Testis (tissue), 2 donors: ENCODE measurements at regions not wholly inside any gene's neighbourhood (a gene's known extent, or its start where the extent isn't known, plus 50 kb on each side); places are given as distances from the start of the nearest gene placed in this dataset.
"Not testable (repeated sequence)": the region's sequence is repeated elsewhere in the genome, so short reads cannot be mapped to it uniquely, and the experiment has no call there.

Experiments used
- DNase-seq: peaks from one replicate; pipeline ENCODE4 v3.0.0-alpha.2; 2019
- H3K27ac ChIP-seq, 2 donors: fragments of 200-600 bp; sonication (generic); one replicate each; pipeline ENCODE4 v1.5.1; 2019
- H3K27me3 ChIP-seq: fragments of 200-600 bp; sonication (generic); one replicate; pipeline ENCODE4 v1.5.1; 2019
- H3K36me3 ChIP-seq: fragments of 200-600 bp; sonication (generic); one replicate; pipeline ENCODE4 v1.5.1; 2017; ENCODE audit warnings: low read depth; ENCODE audit errors: missing control alignments
- H3K4me1 ChIP-seq: fragments of 200-600 bp; sonication (generic); one replicate; pipeline ENCODE4 v1.5.1; 2019
- H3K4me3 ChIP-seq, 2 donors: fragments of 200-600 bp; sonication (generic); one replicate each; pipeline ENCODE4 v1.5.1; 2017 to 2019
- H3K9me3 ChIP-seq: fragments of 200-600 bp; sonication (generic); one replicate; pipeline ENCODE4 v1.5.1; 2017
- CTCF ChIP-seq, 3 experiments: fragments of 450-650 bp in 2 of 3; fragments of 200-600 bp in 1 of 3; sonication (generic) in 1 of 3; IDR thresholded peaks; one replicate each; pipeline ENCODE4 v1.5.1; 2016 to 2019; ENCODE audit warnings: antibody characterized with exemption in 3 of 3, mild to moderate bottlenecking in 2 of 3, moderate library complexity in 1 of 3
- POLR2A ChIP-seq: fragments of 450-650 bp; IDR thresholded peaks from one replicate; pipeline ENCODE4 v1.6.1; 2017; ENCODE audit warnings: antibody characterized with exemption, mild to moderate bottlenecking, moderate library complexity
- WGBS, 2 donors: methylation state at CpG; one replicate each; pipeline ENCODE4 v1.1.5; 2018; 5-methylcytosine and 5-hydroxymethylcytosine counted together
- intact Hi-C: fragments of 100-400 bp; cut with DNase I; formaldehyde crosslinking; loops from one replicate; pipeline ENCODE4 v1.15.1; 2023; ENCODE audit warnings: low total_unique reads

DNA sequence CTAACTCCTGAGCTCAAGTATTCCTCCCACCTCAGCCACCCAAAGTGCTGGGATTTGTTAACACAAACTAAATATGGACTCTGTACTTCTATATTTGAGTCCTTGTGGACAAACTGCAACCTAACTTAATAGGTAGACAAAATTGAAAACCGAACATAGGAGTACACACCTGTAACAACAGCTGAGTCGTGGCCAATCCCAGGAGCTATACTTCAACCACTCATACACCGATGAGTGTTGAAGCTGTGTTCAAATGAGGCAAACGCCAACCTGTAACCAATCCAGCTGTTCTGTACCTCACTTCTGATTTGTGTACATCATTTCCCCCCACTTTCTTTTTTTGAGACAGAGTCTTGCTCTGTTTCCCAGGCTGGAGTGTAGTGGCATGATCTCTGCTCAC, 471.5 kb upstream of the C16orf82 start:
- whole genome bisulfite sequencing, 2 donors: 88 to 94% methylated on average over 4 of the region's 4 CpGs
- H3K9me3 ChIP-seq: no peaks in the 10 kb centered on the region
- no peak overlapping the region for H3K27ac ChIP-seq
- H3K27me3 ChIP-seq: no peaks in the 10 kb centered on the region
- intact Hi-C loops: no loop called here
- no peak for DNase-seq
- H3K36me3 ChIP-seq: no peaks in the 10 kb centered on the region
- H3K4me3 ChIP-seq: no peak overlapping the region
- no peaks in the 10 kb centered on the region for H3K4me1 ChIP-seq
- TF ChIP-seq CTCF (IDR thresholded peaks at IDR 0.05): no peak
- TF ChIP-seq POLR2A: no peak

DNA sequence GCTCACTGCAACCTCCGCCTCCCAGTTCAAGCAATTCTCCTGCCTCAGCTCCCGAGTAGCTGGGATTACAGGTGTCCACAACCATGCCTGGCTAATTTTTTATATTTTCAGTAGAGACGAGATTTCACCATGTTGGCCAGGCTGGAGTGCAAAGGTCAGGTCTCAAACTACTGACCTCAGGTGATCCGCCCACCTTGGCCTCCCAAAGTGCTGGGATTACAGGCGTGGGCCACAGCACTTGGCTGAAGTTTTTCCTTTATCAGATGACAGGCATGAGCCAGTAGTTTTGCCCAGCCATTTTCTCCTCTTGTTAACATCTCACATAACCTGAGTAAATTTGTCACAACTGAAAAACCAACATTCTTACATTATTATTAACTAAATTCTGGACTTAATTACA, 470.7 kb upstream of the C16orf82 start:
- H3K36me3 ChIP-seq, DNase-seq, H3K4me3 ChIP-seq, H3K27me3 ChIP-seq, intact Hi-C loops, H3K4me1 ChIP-seq, H3K9me3 ChIP-seq, H3K27ac ChIP-seq: not testable (repeated sequence)
- 65 to 79% methylated on average over 5 of the region's 5 CpGs for WGBS, 2 donors

- 86 to 89% methylated on average over 5 of the region's 5 CpGs for WGBS, 2 donors
- Histone ChIP-seq H3K36me3 (no peaks in the 10 kb centered on the region), H3K27ac (no peak overlapping the region), H3K4me3 (no peak overlapping the region), H3K27me3 (no peaks in the 10 kb centered on the region), H3K4me1 (no peaks in the 10 kb centered on the region), H3K9me3 (no peaks in the 10 kb centered on the region)
- intact Hi-C loops: no loop called here
- DNase-seq: no peak
- no peak for TF ChIP-seq CTCF (IDR thresholded peaks at IDR 0.05)
- no peak for TF ChIP-seq POLR2A
Observed at GRCh38 chr16:26598061-26598460, 468.7 kb upstream of the C16orf82 start.

DNA sequence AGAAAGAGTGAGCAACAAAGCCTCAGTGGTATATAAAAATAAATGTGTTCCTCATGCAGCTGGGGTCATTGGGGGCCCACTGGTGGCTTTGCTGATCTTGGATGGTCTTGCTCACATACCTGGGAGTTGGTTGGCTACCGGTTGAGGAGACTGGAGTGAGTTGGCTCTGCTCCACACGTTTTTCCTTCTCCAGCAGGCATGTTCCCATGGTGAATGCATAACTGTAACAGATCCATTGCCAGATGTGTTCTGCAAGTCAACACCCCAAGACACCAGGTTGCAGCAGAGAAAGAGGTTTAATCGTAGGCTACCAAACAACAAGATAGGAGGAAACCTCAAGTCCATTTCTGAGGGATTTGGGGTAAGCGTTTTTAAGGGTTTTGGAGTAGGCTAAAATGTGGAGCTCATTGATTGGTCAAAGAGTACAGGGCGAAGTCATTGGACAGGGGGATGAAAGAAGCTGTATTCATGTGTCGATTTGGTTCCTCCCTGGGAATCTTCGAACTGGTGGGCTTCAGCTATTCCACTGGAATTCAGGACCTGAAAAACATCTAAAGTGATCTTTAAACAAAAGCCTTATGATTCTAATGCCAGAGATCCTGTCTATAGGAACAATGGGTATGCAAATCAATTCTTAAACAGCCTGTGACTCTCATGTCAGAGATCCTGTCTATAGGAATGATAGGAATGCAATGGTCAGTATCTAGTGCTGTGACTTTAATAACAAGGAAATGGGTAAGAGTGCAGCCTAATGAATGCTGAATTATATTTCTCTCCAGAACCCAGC, 467.5 kb upstream of the C16orf82 start:
- intact Hi-C loops: no loop called here
- WGBS, 2 donors: 71 to 79% methylated on average over 7 of the region's 7 CpGs
- no peak overlapping the region for H3K4me3 ChIP-seq
- no peak overlapping the region for H3K27ac ChIP-seq
- H3K36me3 ChIP-seq: no peaks in the 10 kb centered on the region
- H3K9me3 ChIP-seq: no peaks in the 10 kb centered on the region
- no peaks in the 10 kb centered on the region for H3K27me3 ChIP-seq
- TF ChIP-seq POLR2A (no peak), CTCF (IDR thresholded peaks at IDR 0.05) (no peak)
- DNase-seq: no peak
- H3K4me1 ChIP-seq: no peaks in the 10 kb centered on the region

DNA sequence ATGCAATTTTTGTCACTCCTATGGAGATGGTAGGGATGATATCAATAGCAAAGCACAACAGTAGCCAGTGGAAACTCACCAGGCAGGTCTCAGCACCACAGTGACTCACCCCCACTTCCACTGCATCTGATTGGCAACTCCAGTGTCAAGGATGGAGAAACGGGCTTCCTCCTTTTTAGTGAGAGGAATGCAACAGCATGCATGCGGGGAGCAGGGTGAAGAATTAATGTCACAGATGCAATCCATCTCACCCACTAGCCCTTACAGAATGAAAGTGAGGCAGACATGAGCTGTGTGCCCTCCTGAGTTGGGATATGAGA, 467.0 kb upstream of the C16orf82 start:
- H3K27me3 ChIP-seq: no peaks in the 10 kb centered on the region
- intact Hi-C loops: no loop called here

More for the DNA sequence above, 467.0 kb upstream of the C16orf82 start:
- no peaks in the 10 kb centered on the region for H3K9me3 ChIP-seq
- H3K4me1 ChIP-seq: no peaks in the 10 kb centered on the region
- TF ChIP-seq POLR2A (no peak), CTCF (IDR thresholded peaks at IDR 0.05) (no peak)
- WGBS, 2 donors: 32 to 51% methylated on average over 2 of the region's 2 CpGs
- no peaks in the 10 kb centered on the region for H3K36me3 ChIP-seq
- H3K27ac ChIP-seq: no peak overlapping the region
- no peak for DNase-seq
- H3K4me3 ChIP-seq: no peak overlapping the region
